SK-N-SH treated with all-trans-retinoic acid at 6 μM for 48 hours (cell line): ENCODE measurements at regions not wholly inside any gene's neighbourhood (a gene's known extent, or its start where the extent isn't known, plus 50 kb on each side); places are given as distances from the start of the nearest gene placed in this dataset.

Experiments
- ATAC-seq: fragments of 200-7000 bp; cut with Tn5 transposase; 3 replicates; pipeline ENCODE4 v1.9.1; 2020; ENCODE audit warnings: mild to moderate bottlenecking, moderate library complexity
- ARNTL ChIP-seq: fragments of 450-650 bp; formaldehyde crosslinking; IDR thresholded peaks from 2 replicates; pipeline ENCODE4 v1.5.0; 2020; ENCODE audit warnings: low read depth, mild to moderate bottlenecking, moderate library complexity, borderline replicate concordance
- BACH2 ChIP-seq: fragments of 250-450 bp; sonication (Bioruptor Pico); IDR thresholded peaks from 2 replicates; pipeline ENCODE4 v1.9.0; 2021; ENCODE audit warnings: mild to moderate bottlenecking, borderline replicate concordance
- CSDC2 ChIP-seq: fragments of 250-450 bp; sonication (Bioruptor Pico); IDR thresholded peaks from 2 replicates; pipeline ENCODE4 v1.5.0; 2020; ENCODE audit warnings: mild to moderate bottlenecking, moderate library complexity
- GLIS3 ChIP-seq: fragments of 250-450 bp; sonication (Bioruptor Pico); IDR thresholded peaks from 2 replicates; pipeline ENCODE4 v1.5.0; 2020; ENCODE audit warnings: mild to moderate bottlenecking, moderate library complexity
- ISL1 ChIP-seq: fragments of 250-450 bp; sonication (Bioruptor Pico); IDR thresholded peaks from 2 replicates; pipeline ENCODE4 v2.1.2; 2022; ENCODE audit warnings: mild to moderate bottlenecking, moderate library complexity
- PPARA ChIP-seq: fragments of 250-450 bp; sonication (Bioruptor Pico); IDR thresholded peaks from 2 replicates; pipeline ENCODE4 v1.5.0; 2020; ENCODE audit warnings: mild to moderate bottlenecking, borderline replicate concordance
- RARB ChIP-seq: fragments of 250-450 bp; sonication (Bioruptor Pico); IDR thresholded peaks from 2 replicates; pipeline ENCODE4 v1.8.0; 2021; ENCODE audit warnings: mild to moderate bottlenecking, moderate library complexity
- TOX ChIP-seq: fragments of 250-450 bp; sonication (Bioruptor Pico); IDR thresholded peaks from 2 replicates; pipeline ENCODE4 v1.8.0; 2021; ENCODE audit warnings: mild to moderate bottlenecking, moderate library complexity, borderline replicate concordance
- ZC3H10 ChIP-seq: fragments of 250-450 bp; sonication (Bioruptor Pico); IDR thresholded peaks from 2 replicates; pipeline ENCODE4 v1.5.1; 2021; ENCODE audit warnings: mild to moderate bottlenecking, moderate library complexity
- ZFP3 ChIP-seq: fragments of 250-450 bp; sonication (Bioruptor Pico); IDR thresholded peaks from 2 replicates; pipeline ENCODE4 v1.5.0; 2020; ENCODE audit warnings: mild to moderate bottlenecking, moderate library complexity
- ZFP30 ChIP-seq: fragments of 450-650 bp; formaldehyde crosslinking; IDR thresholded peaks from 2 replicates; pipeline ENCODE4 v1.5.0; 2022; ENCODE audit warnings: mild to moderate bottlenecking, moderate library complexity
- ZNF565 ChIP-seq: fragments of 450-650 bp; formaldehyde crosslinking; conservative IDR thresholded peaks from 2 replicates; pipeline ENCODE4 v1.5.0; 2020; ENCODE audit warnings: low read depth, mild to moderate bottlenecking, moderate library complexity
- ZNF70 ChIP-seq: fragments of 450-650 bp; formaldehyde crosslinking; IDR thresholded peaks from 2 replicates; pipeline ENCODE4 v1.5.0; 2020; ENCODE audit warnings: mild to moderate bottlenecking, moderate library complexity
- TF ChIP-seq, protein P1 (sequence below): fragments of 250-450 bp; sonication (Bioruptor Pico); IDR thresholded peaks from 2 replicates; pipeline ENCODE4 v1.5.0; 2020; ENCODE audit warnings: mild to moderate bottlenecking, moderate library complexity
- TF ChIP-seq, protein P2 (sequence below): fragments of 250-450 bp; sonication (Bioruptor Pico); IDR thresholded peaks from 2 replicates; pipeline ENCODE4 v1.8.0; 2020; ENCODE audit warnings: mild to moderate bottlenecking, moderate library complexity, borderline replicate concordance
- TF ChIP-seq, protein P3 (sequence below): fragments of 250-450 bp; sonication (Bioruptor Pico); IDR thresholded peaks from 2 replicates; pipeline ENCODE4 v1.5.1; 2021; ENCODE audit warnings: mild to moderate bottlenecking, moderate library complexity
- TF ChIP-seq, protein P4 (sequence below): fragments of 250-450 bp; sonication (Bioruptor Pico); IDR thresholded peaks from 2 replicates; pipeline ENCODE4 v1.8.0; 2021; ENCODE audit warnings: low read depth, mild to moderate bottlenecking, moderate library complexity, borderline replicate concordance
- TF ChIP-seq, protein P5 (sequence below): fragments of 250-450 bp; sonication (Bioruptor Pico); IDR thresholded peaks from 2 replicates; pipeline ENCODE4 v1.5.1; 2020; ENCODE audit warnings: low read depth, mild to moderate bottlenecking, moderate library complexity

DNA sequence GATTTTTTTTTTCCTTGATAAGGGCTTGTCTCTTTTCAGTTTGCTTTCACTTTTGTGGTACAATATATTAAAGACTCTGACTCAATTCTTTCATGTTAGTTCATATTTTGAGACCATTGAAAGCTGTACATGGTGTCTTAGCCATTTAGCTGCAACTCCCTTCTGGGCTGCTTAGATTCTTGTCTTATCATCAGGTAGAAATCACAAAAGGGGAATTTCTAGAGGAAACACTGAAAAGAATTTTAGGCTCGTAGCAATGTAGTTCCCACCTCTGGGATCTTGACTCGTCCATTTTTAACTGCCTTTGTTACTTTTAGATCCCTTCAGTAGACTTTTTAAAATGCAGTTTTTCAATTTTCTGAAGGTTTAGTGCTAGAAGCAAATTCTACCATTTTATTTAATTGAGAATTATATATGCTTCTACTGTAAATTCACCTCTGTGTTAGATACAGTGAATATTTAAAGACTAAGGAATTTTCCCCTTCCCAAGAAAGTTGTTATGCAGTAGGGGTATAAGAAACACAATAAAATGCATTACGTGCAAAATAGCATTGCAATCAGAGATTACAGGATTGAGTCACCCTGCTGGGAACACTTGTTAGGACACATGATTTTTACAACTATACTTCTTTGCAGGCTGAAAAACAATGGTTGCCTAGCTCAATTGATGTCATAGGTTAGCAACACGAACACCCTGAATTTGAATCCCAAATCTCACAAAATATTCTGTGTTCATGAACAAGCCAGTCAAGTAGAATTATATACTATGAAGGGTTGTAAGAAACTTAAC is 772.7 kb downstream of the PDCD6IP start:
- no peak for TF ChIP-seq TOX
- TF ChIP-seq ZNF70 (CRISPR knock-in tag) = no peak
- no peak for TF ChIP-seq PPARA (CRISPR knock-in tag)
- TF ChIP-seq, protein P1, sequence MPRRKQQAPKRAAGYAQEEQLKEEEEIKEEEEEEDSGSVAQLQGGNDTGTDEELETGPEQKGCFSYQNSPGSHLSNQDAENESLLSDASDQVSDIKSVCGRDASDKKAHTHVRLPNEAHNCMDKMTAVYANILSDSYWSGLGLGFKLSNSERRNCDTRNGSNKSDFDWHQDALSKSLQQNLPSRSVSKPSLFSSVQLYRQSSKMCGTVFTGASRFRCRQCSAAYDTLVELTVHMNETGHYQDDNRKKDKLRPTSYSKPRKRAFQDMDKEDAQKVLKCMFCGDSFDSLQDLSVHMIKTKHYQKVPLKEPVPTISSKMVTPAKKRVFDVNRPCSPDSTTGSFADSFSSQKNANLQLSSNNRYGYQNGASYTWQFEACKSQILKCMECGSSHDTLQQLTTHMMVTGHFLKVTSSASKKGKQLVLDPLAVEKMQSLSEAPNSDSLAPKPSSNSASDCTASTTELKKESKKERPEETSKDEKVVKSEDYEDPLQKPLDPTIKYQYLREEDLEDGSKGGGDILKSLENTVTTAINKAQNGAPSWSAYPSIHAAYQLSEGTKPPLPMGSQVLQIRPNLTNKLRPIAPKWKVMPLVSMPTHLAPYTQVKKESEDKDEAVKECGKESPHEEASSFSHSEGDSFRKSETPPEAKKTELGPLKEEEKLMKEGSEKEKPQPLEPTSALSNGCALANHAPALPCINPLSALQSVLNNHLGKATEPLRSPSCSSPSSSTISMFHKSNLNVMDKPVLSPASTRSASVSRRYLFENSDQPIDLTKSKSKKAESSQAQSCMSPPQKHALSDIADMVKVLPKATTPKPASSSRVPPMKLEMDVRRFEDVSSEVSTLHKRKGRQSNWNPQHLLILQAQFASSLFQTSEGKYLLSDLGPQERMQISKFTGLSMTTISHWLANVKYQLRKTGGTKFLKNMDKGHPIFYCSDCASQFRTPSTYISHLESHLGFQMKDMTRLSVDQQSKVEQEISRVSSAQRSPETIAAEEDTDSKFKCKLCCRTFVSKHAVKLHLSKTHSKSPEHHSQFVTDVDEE (CRISPR knock-in tag) = no peak
- TF ChIP-seq, protein P2, sequence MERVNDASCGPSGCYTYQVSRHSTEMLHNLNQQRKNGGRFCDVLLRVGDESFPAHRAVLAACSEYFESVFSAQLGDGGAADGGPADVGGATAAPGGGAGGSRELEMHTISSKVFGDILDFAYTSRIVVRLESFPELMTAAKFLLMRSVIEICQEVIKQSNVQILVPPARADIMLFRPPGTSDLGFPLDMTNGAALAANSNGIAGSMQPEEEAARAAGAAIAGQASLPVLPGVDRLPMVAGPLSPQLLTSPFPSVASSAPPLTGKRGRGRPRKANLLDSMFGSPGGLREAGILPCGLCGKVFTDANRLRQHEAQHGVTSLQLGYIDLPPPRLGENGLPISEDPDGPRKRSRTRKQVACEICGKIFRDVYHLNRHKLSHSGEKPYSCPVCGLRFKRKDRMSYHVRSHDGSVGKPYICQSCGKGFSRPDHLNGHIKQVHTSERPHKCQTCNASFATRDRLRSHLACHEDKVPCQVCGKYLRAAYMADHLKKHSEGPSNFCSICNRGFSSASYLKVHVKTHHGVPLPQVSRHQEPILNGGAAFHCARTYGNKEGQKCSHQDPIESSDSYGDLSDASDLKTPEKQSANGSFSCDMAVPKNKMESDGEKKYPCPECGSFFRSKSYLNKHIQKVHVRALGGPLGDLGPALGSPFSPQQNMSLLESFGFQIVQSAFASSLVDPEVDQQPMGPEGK (CRISPR knock-in tag) = no peak
- TF ChIP-seq CSDC2 (CRISPR knock-in tag) = no peak
- no peak for TF ChIP-seq ARNTL (CRISPR knock-in tag)
- TF ChIP-seq, protein P3, sequence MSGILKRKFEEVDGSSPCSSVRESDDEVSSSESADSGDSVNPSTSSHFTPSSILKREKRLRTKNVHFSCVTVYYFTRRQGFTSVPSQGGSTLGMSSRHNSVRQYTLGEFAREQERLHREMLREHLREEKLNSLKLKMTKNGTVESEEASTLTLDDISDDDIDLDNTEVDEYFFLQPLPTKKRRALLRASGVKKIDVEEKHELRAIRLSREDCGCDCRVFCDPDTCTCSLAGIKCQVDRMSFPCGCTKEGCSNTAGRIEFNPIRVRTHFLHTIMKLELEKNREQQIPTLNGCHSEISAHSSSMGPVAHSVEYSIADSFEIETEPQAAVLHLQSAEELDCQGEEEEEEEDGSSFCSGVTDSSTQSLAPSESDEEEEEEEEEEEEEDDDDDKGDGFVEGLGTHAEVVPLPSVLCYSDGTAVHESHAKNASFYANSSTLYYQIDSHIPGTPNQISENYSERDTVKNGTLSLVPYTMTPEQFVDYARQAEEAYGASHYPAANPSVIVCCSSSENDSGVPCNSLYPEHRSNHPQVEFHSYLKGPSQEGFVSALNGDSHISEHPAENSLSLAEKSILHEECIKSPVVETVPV (CRISPR knock-in tag) = no peak
- TF ChIP-seq, protein P4, sequence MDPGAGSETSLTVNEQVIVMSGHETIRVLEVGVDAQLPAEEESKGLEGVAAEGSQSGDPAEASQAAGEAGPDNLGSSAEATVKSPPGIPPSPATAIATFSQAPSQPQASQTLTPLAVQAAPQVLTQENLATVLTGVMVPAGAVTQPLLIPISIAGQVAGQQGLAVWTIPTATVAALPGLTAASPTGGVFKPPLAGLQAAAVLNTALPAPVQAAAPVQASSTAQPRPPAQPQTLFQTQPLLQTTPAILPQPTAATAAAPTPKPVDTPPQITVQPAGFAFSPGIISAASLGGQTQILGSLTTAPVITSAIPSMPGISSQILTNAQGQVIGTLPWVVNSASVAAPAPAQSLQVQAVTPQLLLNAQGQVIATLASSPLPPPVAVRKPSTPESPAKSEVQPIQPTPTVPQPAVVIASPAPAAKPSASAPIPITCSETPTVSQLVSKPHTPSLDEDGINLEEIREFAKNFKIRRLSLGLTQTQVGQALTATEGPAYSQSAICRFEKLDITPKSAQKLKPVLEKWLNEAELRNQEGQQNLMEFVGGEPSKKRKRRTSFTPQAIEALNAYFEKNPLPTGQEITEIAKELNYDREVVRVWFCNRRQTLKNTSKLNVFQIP (CRISPR knock-in tag) = no peak
- ATAC-seq = no peak

DNA sequence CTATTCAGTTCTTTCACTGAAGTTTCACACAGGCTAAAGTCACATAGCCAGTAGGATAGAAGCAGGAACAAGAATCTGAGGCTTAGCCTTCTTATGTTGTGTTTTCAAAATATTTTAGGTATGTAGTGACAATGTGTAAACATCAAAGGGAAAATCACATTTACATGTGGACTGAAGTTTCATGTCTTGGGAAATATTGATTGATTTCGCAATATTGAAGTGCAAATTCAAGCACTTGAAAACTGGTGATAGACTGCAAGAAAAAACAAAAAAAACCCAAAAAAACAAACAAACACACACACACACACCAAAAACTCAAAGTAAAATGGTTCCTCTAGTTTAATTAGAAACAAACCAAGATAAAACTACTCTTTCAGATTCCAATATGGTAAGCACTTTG is 773.3 kb downstream of the PDCD6IP start:
- TF ChIP-seq GLIS3 (CRISPR knock-in tag) (no peak), BACH2 (CRISPR knock-in tag) (no peak), ZFP30 (CRISPR knock-in tag) (no peak), RARB (CRISPR knock-in tag) (no peak), ISL1 (CRISPR knock-in tag) (no peak), CSDC2 (CRISPR knock-in tag) (no peak), PPARA (CRISPR knock-in tag) (no peak), ZC3H10 (CRISPR knock-in tag) (no peak), ZNF70 (CRISPR knock-in tag) (no peak), ZNF565 (CRISPR knock-in tag) (no peak), ZFP3 (CRISPR knock-in tag) (no peak)
- TF ChIP-seq, protein P1 (CRISPR knock-in tag) = no peak
- TF ChIP-seq, protein P5, sequence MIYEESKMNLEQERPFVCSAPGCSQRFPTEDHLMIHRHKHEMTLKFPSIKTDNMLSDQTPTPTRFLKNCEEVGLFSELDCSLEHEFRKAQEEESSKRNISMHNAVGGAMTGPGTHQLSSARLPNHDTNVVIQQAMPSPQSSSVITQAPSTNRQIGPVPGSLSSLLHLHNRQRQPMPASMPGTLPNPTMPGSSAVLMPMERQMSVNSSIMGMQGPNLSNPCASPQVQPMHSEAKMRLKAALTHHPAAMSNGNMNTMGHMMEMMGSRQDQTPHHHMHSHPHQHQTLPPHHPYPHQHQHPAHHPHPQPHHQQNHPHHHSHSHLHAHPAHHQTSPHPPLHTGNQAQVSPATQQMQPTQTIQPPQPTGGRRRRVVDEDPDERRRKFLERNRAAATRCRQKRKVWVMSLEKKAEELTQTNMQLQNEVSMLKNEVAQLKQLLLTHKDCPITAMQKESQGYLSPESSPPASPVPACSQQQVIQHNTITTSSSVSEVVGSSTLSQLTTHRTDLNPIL (CRISPR knock-in tag) = no peak
- no peak for ATAC-seq
